ENCODE measurements at regions not wholly inside any gene's neighbourhood (a gene's known extent, or its start where the extent isn't known, plus 50 kb on each side); places are given as distances from the start of the nearest gene placed in this dataset.

DNA sequence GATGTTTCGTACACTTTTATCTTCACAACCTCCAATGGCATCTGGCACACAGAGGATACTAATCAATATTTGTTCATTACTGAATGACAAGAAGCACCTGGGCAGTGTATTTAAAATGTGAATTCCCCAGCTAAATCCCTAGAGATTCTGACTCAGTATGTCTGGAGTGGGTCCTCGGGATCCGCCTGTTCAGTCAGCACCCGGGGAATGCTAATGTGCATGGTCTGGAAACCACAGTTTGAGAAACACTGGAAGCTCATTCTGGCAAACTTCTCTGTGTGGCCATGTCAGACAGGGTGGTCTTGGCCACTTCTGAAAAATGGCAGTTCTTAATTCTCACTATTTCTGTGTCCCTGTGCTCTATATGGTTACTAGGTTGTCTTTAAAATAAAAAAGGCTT, 138.8 kb upstream of the VCX start:
- no peaks in the 10 kb centered on the region for H3K9me3 ChIP-seq (ENCODE audit: control extremely low read depth in 1 of 5, control insufficient read depth in 4 of 5, insufficient read depth in 2 of 5, low read depth in 1 of 5, low read length in 4 of 5)
- ChIA-PET POLR2A (no interaction called here), CTCF (no interaction called here)
- WGBS (ENCODE audit: insufficient coverage) = 100% methylated on average over 3 of the region's 4 CpGs
- no peak overlapping the region for H3K27ac ChIP-seq (ENCODE audit: insufficient read depth in 1 of 2, low read depth in 1 of 2, low read length in 2 of 2, poor library complexity in 1 of 2, severe bottlenecking in 2 of 2)
- H3K4me3 ChIP-seq (ENCODE audit: control insufficient read depth in 1 of 7, extremely low read depth in 1 of 7, insufficient read depth in 4 of 7, low read depth in 2 of 7, low read length in 6 of 7) = no peak overlapping the region
- H3K36me3 ChIP-seq (ENCODE audit: control insufficient read depth in 4 of 4, insufficient read depth in 4 of 4, low read length in 3 of 4) = no peaks in the 10 kb centered on the region
- no peaks in the 10 kb centered on the region for H3K4me1 ChIP-seq (ENCODE audit: control extremely low read depth in 1 of 4, control insufficient read depth in 4 of 4, insufficient read depth in 4 of 4, low read length in 3 of 4)
- no peaks in the 10 kb centered on the region for H3K27me3 ChIP-seq (replicated peaks in 2 of 5; ENCODE audit: control insufficient read depth in 4 of 5, insufficient read depth in 5 of 5, low read length in 4 of 5)
- no peak for DNase-seq

DNA sequence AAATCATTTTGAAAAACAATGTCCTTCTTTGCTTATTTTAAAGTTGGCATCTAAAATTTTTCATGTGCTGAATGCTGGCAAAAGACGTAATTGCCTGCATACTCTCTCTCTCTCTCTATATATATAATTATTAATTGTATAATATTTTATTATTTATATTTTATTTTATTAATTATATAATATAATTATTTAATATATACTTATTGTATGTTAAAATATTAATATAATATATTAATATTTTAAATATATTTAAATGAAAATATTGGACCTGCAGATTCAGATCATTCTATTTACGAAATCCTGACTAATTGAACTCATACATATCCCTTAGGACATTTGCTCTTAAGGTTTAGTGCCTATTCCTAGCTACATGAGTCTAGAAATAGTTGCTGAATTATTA, 144.7 kb upstream of the VCX start:
- no peaks in the 10 kb centered on the region for H3K27me3 ChIP-seq (replicated peaks in 2 of 5; ENCODE audit: control insufficient read depth in 4 of 5, insufficient read depth in 5 of 5, low read length in 4 of 5)
- WGBS (ENCODE audit: insufficient coverage) = no CpG with 5 or more reads among the region's 2 CpGs
- H3K27ac ChIP-seq (ENCODE audit: insufficient read depth in 1 of 2, low read depth in 1 of 2, low read length in 2 of 2, poor library complexity in 1 of 2, severe bottlenecking in 2 of 2) = no peak overlapping the region
- ChIA-PET POLR2A (no interaction called here), CTCF (no interaction called here)
- DNase-seq = no peak
- no peak overlapping the region for H3K4me3 ChIP-seq (ENCODE audit: control insufficient read depth in 1 of 7, extremely low read depth in 1 of 7, insufficient read depth in 4 of 7, low read depth in 2 of 7, low read length in 6 of 7)
- no peaks in the 10 kb centered on the region for H3K36me3 ChIP-seq (ENCODE audit: control insufficient read depth in 4 of 4, insufficient read depth in 4 of 4, low read length in 3 of 4)
- no peaks in the 10 kb centered on the region for H3K9me3 ChIP-seq (ENCODE audit: control extremely low read depth in 1 of 5, control insufficient read depth in 4 of 5, insufficient read depth in 2 of 5, low read depth in 1 of 5, low read length in 4 of 5)
- H3K4me1 ChIP-seq (ENCODE audit: control extremely low read depth in 1 of 4, control insufficient read depth in 4 of 4, insufficient read depth in 4 of 4, low read length in 3 of 4) = no peaks in the 10 kb centered on the region

- no peaks in the 10 kb centered on the region for H3K36me3 ChIP-seq (ENCODE audit: control insufficient read depth in 4 of 4, insufficient read depth in 4 of 4, low read length in 3 of 4)
- CTCF ChIA-PET = no interaction called here
- H3K4me1 ChIP-seq (ENCODE audit: control extremely low read depth in 1 of 4, control insufficient read depth in 4 of 4, insufficient read depth in 4 of 4, low read length in 3 of 4) = no peaks in the 10 kb centered on the region
- 42% methylated on average over 8 of the region's 8 CpGs for WGBS (ENCODE audit: insufficient coverage)
- H3K27me3 ChIP-seq (replicated peaks in 2 of 5; ENCODE audit: control insufficient read depth in 4 of 5, insufficient read depth in 5 of 5, low read length in 4 of 5) = no peaks in the 10 kb centered on the region
- H3K27ac ChIP-seq (ENCODE audit: insufficient read depth in 1 of 2, low read depth in 1 of 2, low read length in 2 of 2, poor library complexity in 1 of 2, severe bottlenecking in 2 of 2) = no peak overlapping the region
- no peaks in the 10 kb centered on the region for H3K9me3 ChIP-seq (ENCODE audit: control extremely low read depth in 1 of 5, control insufficient read depth in 4 of 5, insufficient read depth in 2 of 5, low read depth in 1 of 5, low read length in 4 of 5)
- no peak for DNase-seq
- POLR2A ChIA-PET = no interaction called here
- H3K4me3 ChIP-seq (ENCODE audit: control insufficient read depth in 1 of 7, extremely low read depth in 1 of 7, insufficient read depth in 4 of 7, low read depth in 2 of 7, low read length in 6 of 7) = no peak overlapping the region
These were observed 152.1 kb upstream of the VCX start for GRCh38 chrX:7690842-7691241.

DNA sequence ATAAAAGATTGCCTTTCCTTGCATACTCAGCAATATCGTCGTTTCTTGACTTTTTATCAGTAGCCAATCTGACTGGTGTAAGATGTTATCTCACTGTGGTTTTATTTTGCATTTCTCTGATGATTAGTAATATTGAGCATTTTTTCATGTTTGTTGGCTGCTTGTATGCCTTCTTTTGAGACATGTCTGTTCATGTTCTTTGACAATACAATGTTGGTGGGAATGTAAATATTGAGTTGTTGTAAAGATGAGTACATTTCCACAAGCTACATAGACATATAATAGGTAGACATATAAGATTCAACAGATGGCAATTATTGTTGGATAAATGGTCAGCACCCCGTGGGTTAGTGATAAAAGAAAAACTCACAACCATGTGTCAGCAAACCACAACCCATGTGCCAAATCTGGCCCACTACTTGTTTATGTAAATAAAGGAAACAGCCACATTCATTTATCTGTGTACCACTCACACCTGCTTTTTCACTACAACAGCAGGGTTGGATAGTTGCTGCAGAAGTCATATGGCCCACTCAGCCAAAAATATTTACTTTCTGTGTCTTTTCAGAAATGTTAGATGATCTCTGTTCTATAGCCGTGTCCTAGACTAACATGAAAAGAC, 153.1 kb upstream of the VCX start:
- POLR2A ChIA-PET = no interaction called here
- WGBS (ENCODE audit: insufficient coverage) = 81% methylated on average over 3 of the region's 4 CpGs

DNA sequence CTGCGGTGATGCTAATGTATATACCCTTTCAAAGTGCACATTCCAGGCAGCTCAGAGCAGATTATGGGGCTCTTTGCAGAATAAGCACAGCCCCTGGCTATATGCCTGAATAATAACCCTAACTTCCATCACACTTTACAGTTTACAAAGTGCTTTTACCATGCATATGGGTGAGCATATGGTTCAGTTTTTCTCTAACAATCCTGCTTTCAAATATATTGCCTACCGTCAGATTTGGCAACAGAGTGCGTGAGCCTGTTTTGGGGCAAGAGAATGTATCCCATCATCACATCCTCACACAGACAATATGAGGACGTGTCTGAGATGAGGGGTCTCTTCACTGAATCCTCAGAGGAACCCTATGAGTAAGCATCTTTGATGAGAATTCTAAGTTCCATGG, 162.8 kb upstream of the VCX start:
- ChIA-PET POLR2A (no interaction called here), CTCF (no interaction called here)

More for the DNA sequence above, 153.1 kb upstream of the VCX start:
- H3K4me1 ChIP-seq (ENCODE audit: control extremely low read depth in 1 of 4, control insufficient read depth in 4 of 4, insufficient read depth in 4 of 4, low read length in 3 of 4) = no peaks in the 10 kb centered on the region
- DNase-seq = no peak
- no peaks in the 10 kb centered on the region for H3K36me3 ChIP-seq (ENCODE audit: control insufficient read depth in 4 of 4, insufficient read depth in 4 of 4, low read length in 3 of 4)
- H3K4me3 ChIP-seq (ENCODE audit: control insufficient read depth in 1 of 7, extremely low read depth in 1 of 7, insufficient read depth in 4 of 7, low read depth in 2 of 7, low read length in 6 of 7) = no peak overlapping the region
- H3K27ac ChIP-seq (ENCODE audit: insufficient read depth in 1 of 2, low read depth in 1 of 2, low read length in 2 of 2, poor library complexity in 1 of 2, severe bottlenecking in 2 of 2) = no peak overlapping the region
- CTCF ChIA-PET = no interaction called here
- H3K27me3 ChIP-seq (replicated peaks in 2 of 5; ENCODE audit: control insufficient read depth in 4 of 5, insufficient read depth in 5 of 5, low read length in 4 of 5) = no peaks in the 10 kb centered on the region
- no peaks in the 10 kb centered on the region for H3K9me3 ChIP-seq (ENCODE audit: control extremely low read depth in 1 of 5, control insufficient read depth in 4 of 5, insufficient read depth in 2 of 5, low read depth in 1 of 5, low read length in 4 of 5)

GRCh38 chrX:7654316-7654715, 188.7 kb upstream of the VCX start:
- WGBS (ENCODE audit: insufficient coverage) = 71% methylated on average over 1 of the region's 5 CpGs
- no peaks in the 10 kb centered on the region for H3K36me3 ChIP-seq (ENCODE audit: control insufficient read depth in 4 of 4, insufficient read depth in 4 of 4, low read length in 3 of 4)
- H3K27me3 ChIP-seq (replicated peaks in 2 of 5; ENCODE audit: control insufficient read depth in 4 of 5, insufficient read depth in 5 of 5, low read length in 4 of 5) = no peaks in the 10 kb centered on the region
- POLR2A ChIA-PET = no interaction called here
- H3K27ac ChIP-seq (ENCODE audit: insufficient read depth in 1 of 2, low read depth in 1 of 2, low read length in 2 of 2, poor library complexity in 1 of 2, severe bottlenecking in 2 of 2) = no peak overlapping the region
- H3K4me3 ChIP-seq (ENCODE audit: control insufficient read depth in 1 of 7, extremely low read depth in 1 of 7, insufficient read depth in 4 of 7, low read depth in 2 of 7, low read length in 6 of 7) = no peak overlapping the region
- H3K9me3 ChIP-seq (ENCODE audit: control extremely low read depth in 1 of 5, control insufficient read depth in 4 of 5, insufficient read depth in 2 of 5, low read depth in 1 of 5, low read length in 4 of 5) = peaks cover 0 to 1% (median 0%) of the 10 kb centered on the region in 5 experiments
- no peaks in the 10 kb centered on the region for H3K4me1 ChIP-seq (ENCODE audit: control extremely low read depth in 1 of 4, control insufficient read depth in 4 of 4, insufficient read depth in 4 of 4, low read length in 3 of 4)
- no peak for DNase-seq
- CTCF ChIA-PET = no interaction called here

More for the DNA sequence above, 162.8 kb upstream of the VCX start:
- WGBS (ENCODE audit: insufficient coverage) = 90% methylated on average over 1 of the region's 4 CpGs
- Histone ChIP-seq H3K9me3 (ENCODE audit: control extremely low read depth in 1 of 5, control insufficient read depth in 4 of 5, insufficient read depth in 2 of 5, low read depth in 1 of 5, low read length in 4 of 5) (no peaks in the 10 kb centered on the region), H3K4me1 (ENCODE audit: control extremely low read depth in 1 of 4, control insufficient read depth in 4 of 4, insufficient read depth in 4 of 4, low read length in 3 of 4) (no peaks in the 10 kb centered on the region), H3K27me3 (replicated peaks in 2 of 5; ENCODE audit: control insufficient read depth in 4 of 5, insufficient read depth in 5 of 5, low read length in 4 of 5) (no peaks in the 10 kb centered on the region), H3K36me3 (ENCODE audit: control insufficient read depth in 4 of 4, insufficient read depth in 4 of 4, low read length in 3 of 4) (no peaks in the 10 kb centered on the region), H3K27ac (ENCODE audit: insufficient read depth in 1 of 2, low read depth in 1 of 2, low read length in 2 of 2, poor library complexity in 1 of 2, severe bottlenecking in 2 of 2) (no peak overlapping the region), H3K4me3 (ENCODE audit: control insufficient read depth in 1 of 7, extremely low read depth in 1 of 7, insufficient read depth in 4 of 7, low read depth in 2 of 7, low read length in 6 of 7) (no peak overlapping the region)
- no peak for DNase-seq

- H3K4me1 ChIP-seq (ENCODE audit: control extremely low read depth in 1 of 4, control insufficient read depth in 4 of 4, insufficient read depth in 4 of 4, low read length in 3 of 4) = no peaks in the 10 kb centered on the region
- no peak overlapping the region for H3K4me3 ChIP-seq (ENCODE audit: control insufficient read depth in 1 of 7, extremely low read depth in 1 of 7, insufficient read depth in 4 of 7, low read depth in 2 of 7, low read length in 6 of 7)
- no peak for DNase-seq
- no peak overlapping the region for H3K27ac ChIP-seq (ENCODE audit: insufficient read depth in 1 of 2, low read depth in 1 of 2, low read length in 2 of 2, poor library complexity in 1 of 2, severe bottlenecking in 2 of 2)
- H3K9me3 ChIP-seq (ENCODE audit: control extremely low read depth in 1 of 5, control insufficient read depth in 4 of 5, insufficient read depth in 2 of 5, low read depth in 1 of 5, low read length in 4 of 5) = no peaks in the 10 kb centered on the region
- ChIA-PET CTCF (no interaction called here), POLR2A (no interaction called here)
- H3K27me3 ChIP-seq (replicated peaks in 2 of 5; ENCODE audit: control insufficient read depth in 4 of 5, insufficient read depth in 5 of 5, low read length in 4 of 5) = no peaks in the 10 kb centered on the region
- H3K36me3 ChIP-seq (ENCODE audit: control insufficient read depth in 4 of 4, insufficient read depth in 4 of 4, low read length in 3 of 4) = no peaks in the 10 kb centered on the region
- 10% methylated on average over 2 of the region's 3 CpGs for WGBS (ENCODE audit: insufficient coverage)
These were observed 195.1 kb upstream of the VCX start for GRCh38 chrX:7647831-7648230.

All from common myeloid progenitor, CD34-positive (primary cell).